K562 (cell line): ENCODE measurements at regions not wholly inside any gene's neighbourhood (a gene's known extent, or its start where the extent isn't known, plus 50 kb on each side); places are given as distances from the start of the nearest gene placed in this dataset.

Experiments
- CHAMP1 ChIP-seq: fragments of 450-650 bp; IDR thresholded peaks from 2 replicates; pipeline ENCODE4 v1.6.1; 2016; ENCODE audit warnings: mild to moderate bottlenecking
- DLX4 ChIP-seq: fragments of 250-450 bp; sonication (Bioruptor Pico); IDR thresholded peaks from 2 replicates; pipeline ENCODE4 v1.6.1; 2021; ENCODE audit warnings: mild to moderate bottlenecking
- HOMEZ ChIP-seq: fragments of 250-450 bp; sonication (Bioruptor Pico); IDR thresholded peaks from 2 replicates; pipeline ENCODE4 v1.4.0; 2020; ENCODE audit warnings: mild to moderate bottlenecking, moderate library complexity
- NFE2L1 ChIP-seq: fragments of 450-650 bp; IDR thresholded peaks from 2 replicates; pipeline ENCODE4 v1.6.1; 2016; ENCODE audit warnings: missing genetic modification characterization, low read depth, mild to moderate bottlenecking, missing compliant biosample characterization, moderate library complexity, borderline replicate concordance
- PTRF ChIP-seq: fragments of 450-650 bp; IDR thresholded peaks from 2 replicates; pipeline ENCODE4 v1.6.1; 2016; ENCODE audit warnings: mild to moderate bottlenecking, missing genetic modification characterization, missing compliant biosample characterization
- PURB ChIP-seq: sonication (generic); formaldehyde crosslinking; IDR thresholded peaks from 2 replicates; pipeline ENCODE4 v1.9.0; 2021; ENCODE audit warnings: low read depth, mild to moderate bottlenecking, missing genetic modification reagents
- SIN3A ChIP-seq, 2 experiments: fragments of 150-350 bp in 1 of 2; IDR thresholded peaks; 2 replicates each; pipeline ENCODE4 v1.6.1; 2011 to 2016; ENCODE audit warnings: borderline replicate concordance in 2 of 2, low read depth in 2 of 2, low read length in 2 of 2, mild to moderate bottlenecking in 2 of 2, moderate library complexity in 2 of 2; ENCODE audit not compliant: control insufficient read depth in 1 of 2
- SMARCE1 ChIP-seq: fragments of 450-650 bp; IDR thresholded peaks from 2 replicates; pipeline ENCODE4 v1.7.1; 2016; ENCODE audit warnings: mild to moderate bottlenecking
- XRCC4 ChIP-seq: IDR thresholded peaks from one replicate; pipeline ENCODE4 v1.6.1; 2011; ENCODE audit not compliant: insufficient read depth, insufficient read length; ENCODE audit errors: extremely low read depth
- YBX1 ChIP-seq: fragments of 450-650 bp; IDR thresholded peaks from 2 replicates; pipeline ENCODE4 v1.7.1; 2016; ENCODE audit warnings: mild to moderate bottlenecking
- ZNF408 ChIP-seq: fragments of 250-450 bp; sonication (Bioruptor Pico); IDR thresholded peaks from 2 replicates; pipeline ENCODE4 v1.4.0; 2020; ENCODE audit warnings: low read depth, mild to moderate bottlenecking, moderate library complexity
- TF ChIP-seq, protein P1 (sequence below): fragments of 250-450 bp; sonication (Bioruptor Pico); IDR thresholded peaks from 2 replicates; pipeline ENCODE4 v1.4.0; 2020; ENCODE audit warnings: mild to moderate bottlenecking, moderate library complexity
- TF ChIP-seq, protein P2 (sequence below): sonication (generic); formaldehyde crosslinking; IDR thresholded peaks from 2 replicates; pipeline ENCODE4 v1.8.1; 2023; ENCODE audit warnings: mild to moderate bottlenecking, missing genetic modification reagents, moderate library complexity

DNA sequence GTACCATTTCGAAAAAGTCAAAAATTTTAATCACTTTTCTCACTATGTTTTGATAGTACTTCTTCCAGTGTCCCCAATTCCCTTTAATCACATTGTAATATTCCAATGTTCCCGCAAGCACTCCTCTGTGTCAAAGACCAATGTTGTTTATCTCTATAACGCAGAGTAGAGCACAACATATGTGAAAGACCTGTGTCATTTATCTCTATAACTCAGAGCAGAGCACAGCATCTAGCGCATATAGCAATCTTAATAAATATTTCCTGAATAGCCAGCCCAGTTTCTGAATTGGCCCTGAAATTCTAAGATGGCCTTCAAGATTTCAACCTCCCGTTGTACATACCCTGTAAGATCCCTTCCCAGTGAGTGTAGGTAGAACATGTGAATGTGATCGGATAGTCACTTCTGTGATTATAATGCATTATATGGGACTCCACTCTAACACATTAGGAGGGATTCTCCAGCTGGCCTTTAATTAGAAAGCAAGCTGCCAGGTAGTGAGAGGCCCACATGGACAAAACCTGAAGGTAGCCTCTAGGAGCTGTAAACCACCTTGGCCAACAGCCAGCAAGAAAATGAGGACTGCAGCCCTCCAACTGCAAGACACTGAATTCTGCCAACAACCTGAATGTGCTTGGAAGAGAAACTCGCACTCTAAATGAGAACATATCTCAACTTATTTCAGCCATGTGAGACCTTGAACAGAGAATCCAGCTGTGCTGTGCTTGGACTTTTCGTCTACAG, 238.8 kb upstream of the SYT10 start (continued):
- TF ChIP-seq SIN3A (IDR thresholded peaks at IDR 0.05; ENCODE audit: borderline replicate concordance in 2 of 2, control insufficient read depth in 1 of 2, low read depth in 2 of 2, low read length in 2 of 2) (no peak), NFE2L1 (tag) (no peak), CHAMP1 (peak; percentile 50; the same call in 1 of the 2 replicates), PTRF (tag) (no peak), XRCC4 (no peak), PURB (no peak), SMARCE1 (no peak), ZNF408 (CRISPR knock-in tag) (no peak), HOMEZ (CRISPR knock-in tag) (no peak), DLX4 (CRISPR knock-in tag) (no peak), YBX1 (no peak)
- TF ChIP-seq, protein P1, sequence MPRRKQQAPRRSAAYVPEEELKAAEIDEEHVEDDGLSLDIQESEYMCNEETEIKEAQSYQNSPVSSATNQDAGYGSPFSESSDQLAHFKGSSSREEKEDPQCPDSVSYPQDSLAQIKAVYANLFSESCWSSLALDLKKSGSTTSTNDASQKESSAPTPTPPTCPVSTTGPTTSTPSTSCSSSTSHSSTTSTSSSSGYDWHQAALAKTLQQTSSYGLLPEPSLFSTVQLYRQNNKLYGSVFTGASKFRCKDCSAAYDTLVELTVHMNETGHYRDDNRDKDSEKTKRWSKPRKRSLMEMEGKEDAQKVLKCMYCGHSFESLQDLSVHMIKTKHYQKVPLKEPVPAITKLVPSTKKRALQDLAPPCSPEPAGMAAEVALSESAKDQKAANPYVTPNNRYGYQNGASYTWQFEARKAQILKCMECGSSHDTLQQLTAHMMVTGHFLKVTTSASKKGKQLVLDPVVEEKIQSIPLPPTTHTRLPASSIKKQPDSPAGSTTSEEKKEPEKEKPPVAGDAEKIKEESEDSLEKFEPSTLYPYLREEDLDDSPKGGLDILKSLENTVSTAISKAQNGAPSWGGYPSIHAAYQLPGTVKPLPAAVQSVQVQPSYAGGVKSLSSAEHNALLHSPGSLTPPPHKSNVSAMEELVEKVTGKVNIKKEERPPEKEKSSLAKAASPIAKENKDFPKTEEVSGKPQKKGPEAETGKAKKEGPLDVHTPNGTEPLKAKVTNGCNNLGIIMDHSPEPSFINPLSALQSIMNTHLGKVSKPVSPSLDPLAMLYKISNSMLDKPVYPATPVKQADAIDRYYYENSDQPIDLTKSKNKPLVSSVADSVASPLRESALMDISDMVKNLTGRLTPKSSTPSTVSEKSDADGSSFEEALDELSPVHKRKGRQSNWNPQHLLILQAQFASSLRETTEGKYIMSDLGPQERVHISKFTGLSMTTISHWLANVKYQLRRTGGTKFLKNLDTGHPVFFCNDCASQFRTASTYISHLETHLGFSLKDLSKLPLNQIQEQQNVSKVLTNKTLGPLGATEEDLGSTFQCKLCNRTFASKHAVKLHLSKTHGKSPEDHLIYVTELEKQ (CRISPR knock-in tag), result no peak
- TF ChIP-seq, protein P2, sequence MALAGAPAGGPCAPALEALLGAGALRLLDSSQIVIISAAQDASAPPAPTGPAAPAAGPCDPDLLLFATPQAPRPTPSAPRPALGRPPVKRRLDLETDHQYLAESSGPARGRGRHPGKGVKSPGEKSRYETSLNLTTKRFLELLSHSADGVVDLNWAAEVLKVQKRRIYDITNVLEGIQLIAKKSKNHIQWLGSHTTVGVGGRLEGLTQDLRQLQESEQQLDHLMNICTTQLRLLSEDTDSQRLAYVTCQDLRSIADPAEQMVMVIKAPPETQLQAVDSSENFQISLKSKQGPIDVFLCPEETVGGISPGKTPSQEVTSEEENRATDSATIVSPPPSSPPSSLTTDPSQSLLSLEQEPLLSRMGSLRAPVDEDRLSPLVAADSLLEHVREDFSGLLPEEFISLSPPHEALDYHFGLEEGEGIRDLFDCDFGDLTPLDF (CRISPR knock-in tag), result no peak
